ENCODE measurements at regions not wholly inside any gene's neighbourhood (a gene's known extent, or its start where the extent isn't known, plus 50 kb on each side); places are given as distances from the start of the nearest gene placed in this dataset.

DNA sequence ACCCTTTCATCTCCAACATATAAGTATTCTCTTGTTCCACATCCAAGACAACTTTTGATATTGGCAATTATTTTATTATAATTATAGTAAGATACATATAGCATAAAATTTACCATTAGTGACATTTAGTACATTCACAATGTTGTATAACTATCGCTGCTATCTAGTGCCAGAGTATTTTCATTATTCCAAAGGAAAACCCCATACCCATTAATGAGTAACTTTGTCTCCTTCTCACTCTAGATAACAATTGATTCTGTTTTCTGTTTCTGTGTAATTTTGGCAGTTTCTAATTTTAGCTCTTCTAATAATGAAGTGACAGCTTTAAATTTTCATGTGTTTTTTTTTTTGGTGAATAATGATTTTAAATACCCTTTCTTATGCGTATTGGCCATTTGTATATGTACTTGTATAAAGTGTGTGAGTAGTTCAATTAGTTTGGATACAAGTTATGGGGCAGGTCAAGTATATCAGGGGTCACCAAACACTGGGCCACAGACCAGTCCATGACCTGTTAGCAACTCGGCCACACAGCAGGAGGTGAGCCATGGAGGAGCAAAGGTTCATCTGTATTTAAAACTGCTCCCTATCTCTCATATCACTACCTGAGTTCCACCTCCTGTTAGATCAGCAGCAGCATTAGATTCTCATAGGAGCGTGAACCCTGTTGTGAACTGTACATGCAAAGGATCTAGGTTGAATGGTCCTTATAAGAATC, 97.2 kb upstream of the SYT1 start:
- TF ChIP-seq ISL1 (CRISPR knock-in tag; IDR thresholded peaks at IDR 0.05): no peak
- TF ChIP-seq RARB (CRISPR knock-in tag; IDR thresholded peaks at IDR 0.05): no peak

DNA sequence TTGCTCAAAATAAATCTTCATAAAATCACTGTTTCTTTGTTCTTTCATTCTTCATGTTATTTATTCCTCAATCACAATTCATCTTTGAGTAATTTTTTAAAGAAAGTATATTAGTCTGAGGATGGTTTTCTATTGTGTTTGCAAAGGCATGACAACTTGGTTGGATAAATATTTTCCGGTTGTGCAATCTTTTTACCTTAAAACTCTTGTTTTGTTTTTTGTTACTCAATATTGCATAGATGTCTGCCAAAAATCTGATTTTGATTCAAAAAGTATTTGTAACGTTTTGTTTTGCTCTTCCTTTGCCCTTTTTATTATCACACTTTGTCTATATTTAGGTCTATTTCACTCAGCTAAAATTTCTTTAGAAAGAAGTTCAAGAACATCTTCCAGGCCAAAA, 86.2 kb upstream of the SYT1 start:
- TF ChIP-seq ZNF565 (CRISPR knock-in tag; conservative IDR thresholded peaks at IDR 0.05; ENCODE audit: low read depth) (no peak), ARNTL (CRISPR knock-in tag; IDR thresholded peaks at IDR 0.05; ENCODE audit: borderline replicate concordance, low read depth) (no peak), ZC3H10 (CRISPR knock-in tag; IDR thresholded peaks at IDR 0.05) (no peak), ZNF70 (CRISPR knock-in tag; IDR thresholded peaks at IDR 0.05) (no peak), RARB (CRISPR knock-in tag; IDR thresholded peaks at IDR 0.05) (no peak), TOX (CRISPR knock-in tag; IDR thresholded peaks at IDR 0.05; ENCODE audit: borderline replicate concordance) (no peak), TCF4 (CRISPR knock-in tag; IDR thresholded peaks at IDR 0.05; ENCODE audit: borderline replicate concordance) (no peak), BACH2 (CRISPR knock-in tag; IDR thresholded peaks at IDR 0.05; ENCODE audit: borderline replicate concordance) (no peak), ISL1 (CRISPR knock-in tag; IDR thresholded peaks at IDR 0.05) (no peak), SNAI2 (CRISPR knock-in tag; IDR thresholded peaks at IDR 0.05) (no peak), ESRRG (CRISPR knock-in tag; IDR thresholded peaks at IDR 0.05) (no peak), CSDC2 (CRISPR knock-in tag; IDR thresholded peaks at IDR 0.05) (no peak), PPARA (CRISPR knock-in tag; IDR thresholded peaks at IDR 0.05; ENCODE audit: borderline replicate concordance) (no peak), TSHZ2 (CRISPR knock-in tag; IDR thresholded peaks at IDR 0.05) (no peak), ZNF8 (CRISPR knock-in tag; IDR thresholded peaks at IDR 0.05) (no peak), GLIS3 (CRISPR knock-in tag; IDR thresholded peaks at IDR 0.05) (no peak), ZFP30 (CRISPR knock-in tag; IDR thresholded peaks at IDR 0.05) (no peak)
- TF ChIP-seq, protein P1, sequence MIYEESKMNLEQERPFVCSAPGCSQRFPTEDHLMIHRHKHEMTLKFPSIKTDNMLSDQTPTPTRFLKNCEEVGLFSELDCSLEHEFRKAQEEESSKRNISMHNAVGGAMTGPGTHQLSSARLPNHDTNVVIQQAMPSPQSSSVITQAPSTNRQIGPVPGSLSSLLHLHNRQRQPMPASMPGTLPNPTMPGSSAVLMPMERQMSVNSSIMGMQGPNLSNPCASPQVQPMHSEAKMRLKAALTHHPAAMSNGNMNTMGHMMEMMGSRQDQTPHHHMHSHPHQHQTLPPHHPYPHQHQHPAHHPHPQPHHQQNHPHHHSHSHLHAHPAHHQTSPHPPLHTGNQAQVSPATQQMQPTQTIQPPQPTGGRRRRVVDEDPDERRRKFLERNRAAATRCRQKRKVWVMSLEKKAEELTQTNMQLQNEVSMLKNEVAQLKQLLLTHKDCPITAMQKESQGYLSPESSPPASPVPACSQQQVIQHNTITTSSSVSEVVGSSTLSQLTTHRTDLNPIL (CRISPR knock-in tag; IDR thresholded peaks at IDR 0.05; ENCODE audit: low read depth): no peak
- TF ChIP-seq, protein P2, sequence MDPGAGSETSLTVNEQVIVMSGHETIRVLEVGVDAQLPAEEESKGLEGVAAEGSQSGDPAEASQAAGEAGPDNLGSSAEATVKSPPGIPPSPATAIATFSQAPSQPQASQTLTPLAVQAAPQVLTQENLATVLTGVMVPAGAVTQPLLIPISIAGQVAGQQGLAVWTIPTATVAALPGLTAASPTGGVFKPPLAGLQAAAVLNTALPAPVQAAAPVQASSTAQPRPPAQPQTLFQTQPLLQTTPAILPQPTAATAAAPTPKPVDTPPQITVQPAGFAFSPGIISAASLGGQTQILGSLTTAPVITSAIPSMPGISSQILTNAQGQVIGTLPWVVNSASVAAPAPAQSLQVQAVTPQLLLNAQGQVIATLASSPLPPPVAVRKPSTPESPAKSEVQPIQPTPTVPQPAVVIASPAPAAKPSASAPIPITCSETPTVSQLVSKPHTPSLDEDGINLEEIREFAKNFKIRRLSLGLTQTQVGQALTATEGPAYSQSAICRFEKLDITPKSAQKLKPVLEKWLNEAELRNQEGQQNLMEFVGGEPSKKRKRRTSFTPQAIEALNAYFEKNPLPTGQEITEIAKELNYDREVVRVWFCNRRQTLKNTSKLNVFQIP (CRISPR knock-in tag; IDR thresholded peaks at IDR 0.05; ENCODE audit: borderline replicate concordance, low read depth): no peak
- ATAC-seq: no peak

More for the DNA sequence above, 97.2 kb upstream of the SYT1 start:
- no peak for ATAC-seq

GRCh38 chr12:78787576-78787975, 77.0 kb upstream of the SYT1 start:
- no peak for TF ChIP-seq ZFP30 (CRISPR knock-in tag; IDR thresholded peaks at IDR 0.05)
- no peak for TF ChIP-seq ISL1 (CRISPR knock-in tag; IDR thresholded peaks at IDR 0.05)
- TF ChIP-seq TOX (CRISPR knock-in tag; IDR thresholded peaks at IDR 0.05; ENCODE audit: borderline replicate concordance): no peak
- TF ChIP-seq BACH2 (CRISPR knock-in tag; IDR thresholded peaks at IDR 0.05; ENCODE audit: borderline replicate concordance): no peak
- ATAC-seq: no peak

- ATAC-seq: no peak
- TF ChIP-seq ZFP3 (CRISPR knock-in tag; IDR thresholded peaks at IDR 0.05) (no peak), TCF4 (CRISPR knock-in tag; IDR thresholded peaks at IDR 0.05; ENCODE audit: borderline replicate concordance) (no peak), ZC3H10 (CRISPR knock-in tag; IDR thresholded peaks at IDR 0.05) (no peak), TSHZ2 (CRISPR knock-in tag; IDR thresholded peaks at IDR 0.05) (no peak), ZNF70 (CRISPR knock-in tag; IDR thresholded peaks at IDR 0.05) (no peak), PPARA (CRISPR knock-in tag; IDR thresholded peaks at IDR 0.05; ENCODE audit: borderline replicate concordance) (no peak), TOX (CRISPR knock-in tag; IDR thresholded peaks at IDR 0.05; ENCODE audit: borderline replicate concordance) (no peak), ZNF8 (CRISPR knock-in tag; IDR thresholded peaks at IDR 0.05) (no peak), GLIS3 (CRISPR knock-in tag; IDR thresholded peaks at IDR 0.05) (no peak), ISL1 (CRISPR knock-in tag; IDR thresholded peaks at IDR 0.05) (no peak), ARNTL (CRISPR knock-in tag; IDR thresholded peaks at IDR 0.05; ENCODE audit: borderline replicate concordance, low read depth) (no peak), SNAI2 (CRISPR knock-in tag; IDR thresholded peaks at IDR 0.05) (no peak)
- TF ChIP-seq, protein P1 (CRISPR knock-in tag; IDR thresholded peaks at IDR 0.05; ENCODE audit: low read depth): no peak
- TF ChIP-seq, protein P2 (CRISPR knock-in tag; IDR thresholded peaks at IDR 0.05; ENCODE audit: borderline replicate concordance, low read depth): no peak
Measured at GRCh38 chr12:78790148-78790547, 74.4 kb upstream of the SYT1 start.

All from SK-N-SH treated with all-trans-retinoic acid at 6 μM for 48 hours (cell line).